Astrocyte of the spinal cord (primary cell): ENCODE measurements at regions not wholly inside any gene's neighbourhood (a gene's known extent, or its start where the extent isn't known, plus 50 kb on each side); places are given as distances from the start of the nearest gene placed in this dataset.
"Not testable (repeated sequence)": the region's sequence is repeated elsewhere in the genome, so short reads cannot be mapped to it uniquely, and the experiment has no call there.

Source experiments
- DNase-seq: peaks from one replicate; pipeline ENCODE4 v3.0.0; 2011; ENCODE audit warnings: low read depth, low spot score
- H3K4me3 ChIP-seq: 2 replicates; pipeline ENCODE4 v1.5.1; 2011; ENCODE audit warnings: low read depth, mild to moderate bottlenecking, low read length, moderate library complexity
- in situ Hi-C: cut with HindIII; loops from 2 replicates; pipeline ENCODE4 v1.10.0; 2017; ENCODE audit warnings: low sequenced_read_pairs
- TF ChIP-seq, protein P1 (sequence below): IDR thresholded peaks from 2 replicates; pipeline ENCODE4 v1.5.1; 2012; ENCODE audit warnings: low read depth, mild to moderate bottlenecking, low read length, inconsistent platforms

DNA sequence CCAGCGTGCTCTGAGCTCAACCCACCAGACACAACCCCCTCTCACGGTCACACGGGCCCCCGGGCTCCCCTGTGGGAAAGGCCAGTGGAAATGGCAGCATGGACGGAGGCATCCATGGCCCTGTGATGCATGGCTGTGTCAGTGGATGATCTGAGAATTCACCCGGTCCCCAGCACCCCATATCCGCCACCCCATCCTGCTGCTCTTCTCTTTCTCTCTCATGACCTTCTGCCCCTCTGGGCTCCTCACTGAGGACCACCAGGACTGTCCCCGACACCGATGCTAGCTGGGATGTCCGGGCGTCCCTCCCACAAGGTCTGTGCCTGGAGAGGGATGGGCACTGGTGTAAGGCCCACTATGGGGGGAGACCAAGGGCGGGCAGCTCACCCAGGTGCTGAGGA is 282.2 kb downstream of the ADGRD1 start:
- TF ChIP-seq, protein P1, sequence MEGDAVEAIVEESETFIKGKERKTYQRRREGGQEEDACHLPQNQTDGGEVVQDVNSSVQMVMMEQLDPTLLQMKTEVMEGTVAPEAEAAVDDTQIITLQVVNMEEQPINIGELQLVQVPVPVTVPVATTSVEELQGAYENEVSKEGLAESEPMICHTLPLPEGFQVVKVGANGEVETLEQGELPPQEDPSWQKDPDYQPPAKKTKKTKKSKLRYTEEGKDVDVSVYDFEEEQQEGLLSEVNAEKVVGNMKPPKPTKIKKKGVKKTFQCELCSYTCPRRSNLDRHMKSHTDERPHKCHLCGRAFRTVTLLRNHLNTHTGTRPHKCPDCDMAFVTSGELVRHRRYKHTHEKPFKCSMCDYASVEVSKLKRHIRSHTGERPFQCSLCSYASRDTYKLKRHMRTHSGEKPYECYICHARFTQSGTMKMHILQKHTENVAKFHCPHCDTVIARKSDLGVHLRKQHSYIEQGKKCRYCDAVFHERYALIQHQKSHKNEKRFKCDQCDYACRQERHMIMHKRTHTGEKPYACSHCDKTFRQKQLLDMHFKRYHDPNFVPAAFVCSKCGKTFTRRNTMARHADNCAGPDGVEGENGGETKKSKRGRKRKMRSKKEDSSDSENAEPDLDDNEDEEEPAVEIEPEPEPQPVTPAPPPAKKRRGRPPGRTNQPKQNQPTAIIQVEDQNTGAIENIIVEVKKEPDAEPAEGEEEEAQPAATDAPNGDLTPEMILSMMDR: no peak
- no peak overlapping the region for H3K4me3 ChIP-seq
- no peak for DNase-seq
- in situ Hi-C loops: no loop called here

DNA sequence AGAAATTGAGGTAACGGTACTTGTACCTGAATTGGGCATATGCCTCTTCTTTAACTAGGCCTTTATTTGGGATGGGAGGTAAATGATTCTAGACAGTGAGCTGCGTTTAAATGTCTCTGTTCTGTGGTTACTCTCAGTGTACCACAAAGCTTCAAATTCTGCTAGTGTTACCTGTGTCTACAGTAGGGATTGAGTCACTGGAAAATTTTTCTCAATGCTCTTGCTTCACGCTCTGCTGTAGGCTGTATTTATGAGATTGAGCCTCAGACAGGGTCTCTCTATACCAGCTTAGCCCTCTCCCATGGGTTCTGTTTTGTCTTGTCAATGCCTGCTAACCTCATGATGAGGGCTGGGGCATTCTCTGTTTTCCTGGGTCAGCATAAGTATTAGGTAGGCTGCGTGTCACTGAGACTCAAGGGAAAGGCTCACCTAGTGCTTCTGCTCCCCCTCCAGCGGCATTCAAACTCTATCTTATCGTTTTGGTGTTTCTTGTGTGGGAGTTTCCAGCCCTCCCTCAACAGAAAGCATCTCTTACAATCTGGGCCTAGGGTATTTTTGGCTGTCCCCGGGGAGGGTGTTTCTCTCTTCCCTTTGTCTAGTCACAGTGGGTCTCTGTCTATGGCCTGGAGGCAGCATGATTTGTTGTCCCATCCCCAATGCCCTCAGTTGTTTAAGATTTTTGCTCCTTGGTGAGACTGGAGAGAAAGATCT is 285.8 kb downstream of the ADGRD1 start:
- no peak for DNase-seq
- TF ChIP-seq, protein P1: no peak
- in situ Hi-C loops: no loop called here
- no peak overlapping the region for H3K4me3 ChIP-seq

DNA sequence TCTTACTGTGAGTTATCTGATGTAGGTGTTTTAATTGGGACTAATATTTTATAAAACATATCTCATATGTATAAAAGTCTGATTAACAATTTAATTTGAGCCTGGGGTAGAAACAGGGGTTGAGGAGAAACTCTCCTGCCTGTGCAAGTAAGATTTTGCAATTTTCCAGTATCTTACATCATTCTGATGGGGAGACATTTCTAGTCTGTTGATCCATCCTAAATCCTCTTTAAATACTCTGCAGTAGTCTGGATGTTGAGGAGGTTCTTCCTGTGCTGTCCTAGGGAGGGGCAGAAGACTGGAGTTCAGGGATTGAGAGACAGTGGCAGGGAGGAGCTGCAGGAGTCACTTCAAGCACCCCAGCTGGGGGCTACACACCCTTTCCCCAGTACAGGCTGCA is 287.8 kb downstream of the ADGRD1 start:
- in situ Hi-C loops: no loop called here
- no peak for DNase-seq
- TF ChIP-seq, protein P1: no peak
- no peak overlapping the region for H3K4me3 ChIP-seq

DNA sequence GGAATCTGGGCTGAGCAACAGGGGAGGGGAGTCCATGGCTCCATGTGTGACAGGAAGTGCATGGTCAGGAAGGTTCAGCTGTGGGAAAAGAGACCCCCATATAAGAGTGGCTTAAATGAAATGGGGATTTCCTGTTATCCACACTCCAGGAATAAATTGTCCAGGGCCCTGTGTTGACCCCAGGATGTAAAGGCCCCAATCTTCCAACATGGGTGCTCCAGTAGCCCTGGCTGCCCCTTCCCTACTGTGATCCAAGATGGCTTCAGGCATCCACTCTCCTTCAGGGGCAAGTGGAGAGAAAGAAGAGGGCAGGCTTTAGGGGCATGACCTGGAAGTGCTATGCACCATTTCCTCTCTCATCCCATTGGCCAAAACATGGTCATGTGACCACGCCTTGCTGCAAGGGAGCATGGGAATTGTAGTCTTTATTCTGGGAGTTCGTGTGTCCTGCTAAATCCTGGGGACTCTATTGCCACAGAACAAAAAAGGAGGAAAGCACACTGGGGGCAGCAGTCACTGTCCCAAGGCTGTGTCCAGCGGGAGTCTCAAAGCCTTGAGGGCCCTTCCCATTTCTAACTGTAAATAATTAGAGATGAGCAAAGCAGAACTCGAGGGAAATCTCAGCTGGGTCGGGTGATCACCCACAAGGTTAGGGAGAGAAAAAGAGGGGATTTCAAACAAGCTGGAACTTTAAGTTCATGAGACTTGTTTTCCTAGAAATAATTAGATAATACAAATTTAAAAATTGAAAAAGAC is 289.2 kb downstream of the ADGRD1 start:
- TF ChIP-seq, protein P1: no peak
- no peak for DNase-seq
- no peak overlapping the region for H3K4me3 ChIP-seq
- in situ Hi-C loops: no loop called here

DNA sequence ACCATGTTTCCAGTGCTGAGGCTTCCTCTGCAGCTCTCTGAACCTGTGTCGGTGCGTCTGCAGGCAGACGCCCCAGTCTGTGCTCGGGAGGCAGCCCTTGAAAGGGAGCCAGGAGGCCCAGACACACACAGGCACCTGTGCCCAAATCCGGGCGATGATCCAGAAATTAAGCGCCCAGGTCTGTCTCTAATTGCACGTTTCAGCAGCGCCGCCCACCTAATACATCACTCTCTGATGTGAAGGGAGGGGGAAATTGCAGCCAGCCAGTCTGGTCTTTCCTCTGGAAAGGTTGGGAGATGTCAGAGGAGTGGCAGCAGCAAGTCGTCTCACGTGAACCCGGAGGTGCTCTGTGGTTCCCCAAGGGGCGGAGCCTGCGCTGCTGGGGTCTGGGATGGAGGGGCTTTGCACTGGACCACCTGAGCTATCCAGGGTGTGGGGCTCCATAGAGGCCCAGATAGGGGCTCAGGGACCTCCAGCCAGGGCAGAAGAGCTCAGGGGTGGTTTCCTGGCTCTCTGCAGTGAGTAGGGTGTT is 290.5 kb downstream of the ADGRD1 start:
- H3K4me3 ChIP-seq, DNase-seq, in situ Hi-C loops: not testable (repeated sequence)

DNA sequence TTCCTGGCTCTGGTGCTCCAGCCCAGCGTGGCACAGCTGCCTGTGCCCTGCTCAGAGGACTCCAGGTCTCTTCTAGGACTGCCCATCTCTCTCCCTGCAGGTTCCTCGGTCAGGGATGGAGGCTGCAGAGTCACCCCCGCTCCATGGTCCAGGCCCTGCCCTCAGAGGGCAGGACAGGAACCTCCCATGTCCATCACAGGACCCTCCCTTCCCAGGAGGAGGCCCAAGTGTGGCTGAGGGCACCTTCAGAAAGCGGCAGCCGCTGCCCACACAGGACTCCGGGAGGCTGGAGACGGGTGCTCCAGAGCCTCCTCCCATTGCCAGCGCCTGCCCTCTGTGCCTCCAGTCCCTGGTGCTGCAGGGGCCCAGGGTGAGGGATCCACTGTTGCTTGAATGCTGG is 291.5 kb downstream of the ADGRD1 start:
- DNase-seq, in situ Hi-C loops, H3K4me3 ChIP-seq: not testable (repeated sequence)

DNA sequence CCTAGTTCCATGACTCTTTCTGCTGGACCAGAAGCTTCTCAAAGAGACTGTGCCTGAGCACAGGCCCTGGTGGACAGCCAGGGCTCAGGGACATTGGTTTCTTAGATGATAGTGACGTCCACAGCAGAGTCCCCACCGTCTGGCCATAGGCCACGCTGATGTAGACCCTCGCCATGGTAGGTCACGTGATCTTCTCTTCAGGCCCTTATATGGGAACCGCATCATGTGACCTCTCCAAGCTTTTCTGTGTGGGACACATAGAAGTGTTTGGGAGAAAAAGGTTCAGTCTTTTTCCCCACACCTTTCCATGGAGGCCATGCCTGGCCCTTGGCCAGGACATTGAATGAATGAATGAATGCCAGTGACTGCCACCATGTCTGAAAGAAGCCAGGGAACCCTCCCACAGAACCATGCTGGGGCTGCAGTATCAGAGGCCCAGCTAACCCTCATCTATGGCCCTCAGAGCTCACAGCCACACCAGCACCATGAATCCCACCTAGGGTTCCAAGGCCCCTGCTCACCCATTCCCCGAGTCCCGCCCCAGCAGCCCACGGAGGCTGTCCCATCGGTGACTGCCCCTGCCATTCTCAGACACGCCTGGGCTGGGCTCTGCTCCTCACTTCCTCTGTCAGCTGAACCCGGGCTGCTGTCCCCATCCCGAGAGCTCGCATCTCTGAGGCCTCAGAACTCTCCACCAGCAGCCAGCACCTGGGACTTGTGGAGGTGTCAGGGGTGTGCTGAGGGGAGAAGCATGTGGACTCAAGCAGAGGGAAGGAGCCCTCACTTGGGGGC is 292.1 kb downstream of the ADGRD1 start:
- DNase-seq: no peak
- in situ Hi-C loops: no loop called here
- no peak overlapping the region for H3K4me3 ChIP-seq
- TF ChIP-seq, protein P1: no peak

DNA sequence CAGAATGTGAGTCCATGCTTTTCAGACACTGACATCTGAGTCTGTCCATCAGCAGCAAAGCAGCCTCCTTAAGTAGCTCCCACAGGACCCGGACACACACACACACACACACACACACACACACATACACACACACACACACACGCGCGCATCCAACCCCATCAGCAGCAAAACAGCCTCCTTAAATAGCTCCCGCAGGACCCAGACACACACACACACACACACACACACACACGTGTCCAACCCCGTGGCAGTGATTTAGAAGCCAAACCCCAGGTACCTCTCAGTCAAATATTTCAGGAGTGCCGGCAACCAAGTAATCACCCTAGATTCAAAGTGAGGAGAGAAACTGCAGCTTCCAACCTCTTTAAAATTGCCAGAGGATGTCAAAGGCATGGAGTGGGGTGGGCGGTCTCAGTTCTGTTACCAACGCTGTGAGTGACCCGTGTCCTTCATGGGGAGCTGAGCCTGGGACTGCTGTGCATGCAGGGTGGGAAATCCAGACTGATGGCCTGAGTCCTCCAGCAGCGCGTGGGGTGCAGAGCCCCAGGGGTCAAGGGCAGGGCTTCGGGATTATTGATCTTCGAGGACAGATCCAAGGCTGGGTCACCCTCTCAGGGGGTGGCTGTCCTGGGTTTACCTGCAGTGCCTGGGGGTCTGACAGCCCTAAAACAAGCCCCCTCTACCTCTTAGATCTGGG is 293.5 kb downstream of the ADGRD1 start:
- H3K4me3 ChIP-seq, DNase-seq, in situ Hi-C loops: not testable (repeated sequence)

DNA sequence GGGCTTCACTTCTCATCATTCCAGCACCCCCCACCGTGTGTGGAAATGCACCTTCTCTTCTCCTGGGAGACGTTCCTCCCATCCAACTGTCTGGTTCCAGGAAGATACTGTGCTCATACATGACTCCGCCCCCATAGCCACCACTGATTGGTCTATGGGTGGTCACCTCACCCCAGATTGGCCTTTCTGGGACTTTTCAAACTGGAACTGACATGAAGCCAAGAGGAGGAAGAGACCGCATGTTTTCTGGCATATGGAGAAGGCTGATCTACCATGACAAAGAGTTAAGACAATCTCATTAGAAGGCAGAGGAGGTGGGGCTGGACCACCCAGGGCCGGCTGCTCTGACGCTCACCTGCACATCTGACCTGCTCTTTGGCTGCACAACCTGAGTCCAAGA is 294.2 kb downstream of the ADGRD1 start:
- DNase-seq, in situ Hi-C loops, H3K4me3 ChIP-seq: not testable (repeated sequence)
